Mesenchymal stem cell (in vitro differentiated cells and primary cell): ENCODE measurements at regions not wholly inside any gene's neighbourhood (a gene's known extent, or its start where the extent isn't known, plus 50 kb on each side); places are given as distances from the start of the nearest gene placed in this dataset.

ENCODE experiments used
- DNase-seq: peaks from one replicate; pipeline ENCODE4 v3.0.0-alpha.2; 2013
- H2AFZ ChIP-seq: one replicate; pipeline ENCODE4 v1.6.1; 2013; ENCODE audit warnings: low read depth, mild to moderate bottlenecking, control low read depth, inconsistent platforms, low read length, moderate library complexity
- H2AK5ac ChIP-seq: 2 replicates; pipeline ENCODE4 v1.6.1; 2013; ENCODE audit warnings: low read length, moderate library complexity, mild to moderate bottlenecking, inconsistent platforms; ENCODE audit not compliant: severe bottlenecking
- H2BK120ac ChIP-seq: one replicate; pipeline ENCODE4 v1.6.1; 2013; ENCODE audit warnings: low read depth, mild to moderate bottlenecking, inconsistent platforms, low read length, moderate library complexity
- H2BK12ac ChIP-seq, 2 experiments: one replicate each; pipeline ENCODE4 v1.6.1; 2013; ENCODE audit warnings: inconsistent platforms in 2 of 2, low read length in 2 of 2, mild to moderate bottlenecking in 2 of 2, moderate library complexity in 2 of 2, control low read depth in 1 of 2
- H2BK15ac ChIP-seq: one replicate; pipeline ENCODE4 v1.6.1; 2013; ENCODE audit warnings: mild to moderate bottlenecking, low read depth, inconsistent platforms; ENCODE audit not compliant: poor library complexity, severe bottlenecking
- H2BK5ac ChIP-seq: 2 replicates; pipeline ENCODE4 v1.6.1; 2013; ENCODE audit warnings: low read depth, mild to moderate bottlenecking, low read length, control low read depth, inconsistent platforms; ENCODE audit not compliant: poor library complexity, severe bottlenecking
- H3K14ac ChIP-seq, 2 experiments: one replicate each; pipeline ENCODE4 v1.6.1; 2013; ENCODE audit warnings: inconsistent platforms in 2 of 2, low read length in 2 of 2, control low read depth in 1 of 2, mild to moderate bottlenecking in 1 of 2, moderate library complexity in 1 of 2
- H3K18ac ChIP-seq, 2 experiments: one replicate each; pipeline ENCODE4 v1.6.1; 2013; ENCODE audit warnings: inconsistent platforms in 2 of 2, low read length in 2 of 2, control low read depth in 1 of 2, low read depth in 1 of 2, mild to moderate bottlenecking in 1 of 2
- H3K23ac ChIP-seq, 2 experiments: one replicate each; pipeline ENCODE4 v1.6.1; 2013; ENCODE audit warnings: inconsistent platforms in 2 of 2, low read length in 2 of 2, mild to moderate bottlenecking in 2 of 2, moderate library complexity in 2 of 2, control low read depth in 1 of 2
- H3K27ac ChIP-seq: 2 replicates; pipeline ENCODE4 v1.5.1; 2013; ENCODE audit warnings: mild to moderate bottlenecking, moderate library complexity, low read length, control low read depth, inconsistent platforms; ENCODE audit not compliant: poor library complexity, severe bottlenecking
- H3K27me3 ChIP-seq, 2 experiments: 2 replicates each; pipeline versions ENCODE4 v1.6.1 to v1.7.0; 2013; ENCODE audit warnings: low read length in 2 of 2, mild to moderate bottlenecking in 2 of 2, moderate library complexity in 2 of 2, control low read depth in 1 of 2, inconsistent platforms in 1 of 2; ENCODE audit not compliant: control insufficient read depth in 1 of 2, insufficient read depth in 1 of 2
- H3K36me3 ChIP-seq, 2 experiments: 2 replicates each; pipeline versions ENCODE4 v1.6.1 to v1.7.0; 2013; ENCODE audit warnings: low read length in 2 of 2, control low read depth in 1 of 2, inconsistent platforms in 1 of 2, low read depth in 1 of 2, mild to moderate bottlenecking in 1 of 2; ENCODE audit not compliant: insufficient read depth in 2 of 2, control insufficient read depth in 1 of 2
- H3K4ac ChIP-seq, 2 experiments: one replicate each; pipeline ENCODE4 v1.6.1; 2013; ENCODE audit warnings: inconsistent platforms in 2 of 2, low read length in 2 of 2, mild to moderate bottlenecking in 2 of 2, moderate library complexity in 2 of 2, control low read depth in 1 of 2, low read depth in 1 of 2
- H3K4me1 ChIP-seq: 2 replicates; pipeline ENCODE4 v1.6.1; 2013; ENCODE audit warnings: low read depth, low read length, control low read depth; ENCODE audit not compliant: control insufficient read depth, insufficient read depth
- H3K4me2 ChIP-seq: 2 replicates; pipeline ENCODE4 v1.6.1; 2013; ENCODE audit warnings: low read length, mild to moderate bottlenecking, inconsistent platforms; ENCODE audit not compliant: poor library complexity, severe bottlenecking
- H3K4me3 ChIP-seq, 2 experiments: 2 replicates each; pipeline versions ENCODE4 v1.5.1 to v1.7.0; 2013; ENCODE audit warnings: low read length in 2 of 2, mild to moderate bottlenecking in 2 of 2, control low read depth in 1 of 2, low read depth in 1 of 2; ENCODE audit not compliant: insufficient read depth in 1 of 2
- H3K79me1 ChIP-seq: replicated peaks from 2 replicates; pipeline ENCODE4 v1.6.1; 2013; ENCODE audit warnings: mild to moderate bottlenecking, control low read depth, low read length, inconsistent platforms; ENCODE audit not compliant: poor library complexity, severe bottlenecking
- H3K9ac ChIP-seq: 2 replicates; pipeline ENCODE4 v1.7.0; 2013; ENCODE audit warnings: mild to moderate bottlenecking, low read length, moderate library complexity
- H3K9me3 ChIP-seq: 2 replicates; pipeline ENCODE4 v1.7.0; 2013; ENCODE audit warnings: mild to moderate bottlenecking, low read length; ENCODE audit not compliant: control insufficient read depth
- H4K8ac ChIP-seq: one replicate; pipeline ENCODE4 v1.6.1; 2013; ENCODE audit warnings: inconsistent platforms, mild to moderate bottlenecking, low read length, moderate library complexity
- H4K91ac ChIP-seq: one replicate; pipeline ENCODE4 v1.6.1; 2013; ENCODE audit warnings: mild to moderate bottlenecking, low read length, inconsistent platforms
- WGBS: methylation state at CpG from one replicate; pipeline ENCODE4 v1.1.7; 2013; ENCODE audit warnings: mixed read lengths; 5-methylcytosine and 5-hydroxymethylcytosine counted together

- no peak overlapping the region for H3K4ac ChIP-seq
These were observed 637.2 kb upstream of the GRAMD2B start for GRCh38 chr5:125786021-125786420.

GRCh38 chr5:125793470-125793869 lies 629.7 kb upstream of the GRAMD2B start:
- no peak overlapping the region for H2BK120ac ChIP-seq
- H3K14ac ChIP-seq, result no peak overlapping the region
- H3K27me3 ChIP-seq, result no peaks in the 10 kb centered on the region
- H2AFZ ChIP-seq, result no peak overlapping the region
- H3K36me3 ChIP-seq, result no peaks in the 10 kb centered on the region
- H3K4me3 ChIP-seq, result no peak overlapping the region
- H3K9ac ChIP-seq, result no peak overlapping the region
- 95% methylated on average over 1 of the region's 1 CpG for WGBS
- H3K4me2 ChIP-seq, result no peak overlapping the region
- no peak for DNase-seq
- H2BK5ac ChIP-seq, result no peak overlapping the region
- H3K79me1 ChIP-seq, result no peaks in the 10 kb centered on the region
- no peak overlapping the region for H2AK5ac ChIP-seq
- no peak overlapping the region for H2BK12ac ChIP-seq
- H3K23ac ChIP-seq, result no peak overlapping the region
- no peak overlapping the region for H4K8ac ChIP-seq
- no peak overlapping the region for H3K27ac ChIP-seq
- H3K4ac ChIP-seq, result no peak overlapping the region
- H3K9me3 ChIP-seq, result no peaks in the 10 kb centered on the region
- no peak overlapping the region for H3K18ac ChIP-seq
- H3K4me1 ChIP-seq, result no peaks in the 10 kb centered on the region
- H2BK15ac ChIP-seq, result no peak overlapping the region
- no peak overlapping the region for H4K91ac ChIP-seq

More at GRCh38 chr5:125786021-125786420, 637.2 kb upstream of the GRAMD2B start:
- Histone ChIP-seq H2BK15ac (no peak overlapping the region), H3K14ac (peak overlapping the region in 1 of 2 experiments; percentile 57), H3K27ac (no peak overlapping the region), H3K23ac (no peak overlapping the region), H3K36me3 (no peaks in the 10 kb centered on the region), H2AK5ac (no peak overlapping the region), H3K4me2 (no peak overlapping the region), H3K9me3 (peaks cover 8% of the 10 kb centered on the region), H2BK120ac (no peak overlapping the region), H3K27me3 (no peaks in the 10 kb centered on the region), H3K9ac (no peak overlapping the region), H3K4me1 (no peaks in the 10 kb centered on the region), H3K18ac (no peak overlapping the region), H3K79me1 (no peaks in the 10 kb centered on the region), H2BK5ac (no peak overlapping the region), H2AFZ (no peak overlapping the region), H4K8ac (no peak overlapping the region), H4K91ac (no peak overlapping the region), H2BK12ac (no peak overlapping the region), H3K4me3 (no peak overlapping the region)
- DNase-seq, result no peak
- WGBS, result no CpG with 5 or more reads among the region's 2 CpGs

GRCh38 chr5:125794922-125795321 lies 628.3 kb upstream of the GRAMD2B start:
- no peak overlapping the region for H2BK15ac ChIP-seq
- DNase-seq, result no peak
- no peak overlapping the region for H3K4me3 ChIP-seq
- H3K27ac ChIP-seq, result no peak overlapping the region
- no peaks in the 10 kb centered on the region for H3K4me1 ChIP-seq
- H3K9ac ChIP-seq, result no peak overlapping the region
- no peak overlapping the region for H2BK120ac ChIP-seq
- H3K27me3 ChIP-seq, result no peaks in the 10 kb centered on the region
- H2BK5ac ChIP-seq, result no peak overlapping the region
- no peak overlapping the region for H2AK5ac ChIP-seq
- H3K14ac ChIP-seq, result no peak overlapping the region
- no peak overlapping the region for H3K4ac ChIP-seq
- no peak overlapping the region for H4K91ac ChIP-seq
- no peak overlapping the region for H3K4me2 ChIP-seq
- H4K8ac ChIP-seq, result no peak overlapping the region
- no peaks in the 10 kb centered on the region for H3K36me3 ChIP-seq
- H3K23ac ChIP-seq, result no peak overlapping the region
- no peak overlapping the region for H2BK12ac ChIP-seq
- H3K18ac ChIP-seq, result no peak overlapping the region
- H3K9me3 ChIP-seq, result no peaks in the 10 kb centered on the region
- no peak overlapping the region for H2AFZ ChIP-seq
- no peaks in the 10 kb centered on the region for H3K79me1 ChIP-seq

DNA sequence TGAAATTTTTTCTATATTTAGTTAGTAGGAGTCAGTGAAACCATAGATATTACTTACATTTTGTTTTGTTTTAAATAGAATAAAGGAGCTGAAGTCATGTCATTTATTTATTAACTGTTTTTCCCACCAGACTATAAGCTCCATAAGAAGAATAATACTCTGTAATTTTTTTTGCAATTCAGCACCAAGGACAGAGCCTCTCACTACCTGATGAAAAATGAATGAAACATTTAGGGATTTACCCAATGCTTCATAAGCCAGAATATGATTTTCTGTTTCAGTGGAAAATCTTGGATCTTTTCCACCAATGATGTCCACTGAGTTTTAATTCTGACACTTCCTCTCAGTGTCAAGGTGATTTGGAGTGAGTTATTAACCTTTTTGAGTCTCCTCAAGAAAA lies 624.9 kb upstream of the GRAMD2B start:
- no peak overlapping the region for H3K14ac ChIP-seq
- no peak overlapping the region for H2BK5ac ChIP-seq
- H3K36me3 ChIP-seq, result no peaks in the 10 kb centered on the region
- no peak overlapping the region for H3K18ac ChIP-seq
- no peak overlapping the region for H3K9ac ChIP-seq
- H2AK5ac ChIP-seq, result no peak overlapping the region
- H4K8ac ChIP-seq, result no peak overlapping the region
- H3K27me3 ChIP-seq, result no peaks in the 10 kb centered on the region
- no peak overlapping the region for H2BK12ac ChIP-seq
- peak; percentile 49 for DNase-seq
- no peak overlapping the region for H3K23ac ChIP-seq
- H3K4ac ChIP-seq, result no peak overlapping the region
- H3K27ac ChIP-seq, result no peak overlapping the region
- no peaks in the 10 kb centered on the region for H3K4me1 ChIP-seq
- no peak overlapping the region for H2AFZ ChIP-seq
- H4K91ac ChIP-seq, result no peak overlapping the region
- no peaks in the 10 kb centered on the region for H3K9me3 ChIP-seq
- H3K79me1 ChIP-seq, result no peaks in the 10 kb centered on the region
- H2BK15ac ChIP-seq, result no peak overlapping the region
- H2BK120ac ChIP-seq, result no peak overlapping the region
- no peak overlapping the region for H3K4me2 ChIP-seq
- no peak overlapping the region for H3K4me3 ChIP-seq
